SU-DHL-6 (cell line): ENCODE measurements at regions not wholly inside any gene's neighbourhood (a gene's known extent, or its start where the extent isn't known, plus 50 kb on each side); places are given as distances from the start of the nearest gene placed in this dataset.

ENCODE experiments used
- CTCF ChIP-seq: fragments of 200-600 bp; sonication (generic); IDR thresholded peaks from one replicate; pipeline ENCODE4 v1.5.1; 2017; ENCODE audit warnings: antibody characterized with exemption, mild to moderate bottlenecking, low read length, moderate library complexity; ENCODE audit not compliant: insufficient read depth, poor library complexity, severe bottlenecking
- EZH2phosphoT487 ChIP-seq: fragments of 200-600 bp; sonication (generic), shearing (Covaris generic); conservative IDR thresholded peaks from 2 replicates; pipeline ENCODE4 v1.6.1; 2018; ENCODE audit warnings: mild to moderate bottlenecking, antibody characterized with exemption, low read length, moderate library complexity, mixed read lengths

- TF ChIP-seq CTCF (no peak), EZH2phosphoT487 (no peak)
These were observed 97.5 kb upstream of the ZNF746 start for GRCh38 chr7:149595078-149595477.
